GM23338 (cell line): ENCODE measurements at regions not wholly inside any gene's neighbourhood (a gene's known extent, or its start where the extent isn't known, plus 50 kb on each side); places are given as distances from the start of the nearest gene placed in this dataset.

Experiments
- ATAC-seq: fragments of 200-7000 bp; cut with Tn5 transposase; 3 replicates; pipeline ENCODE4 v1.9.1; 2020
- DNase-seq: peaks from one replicate; pipeline ENCODE4 v3.0.0-alpha.2; 2015; ENCODE audit warnings: low spot score
- H2AFZ ChIP-seq: fragments of 200-600 bp; sonication (generic); 2 replicates; pipeline ENCODE4 v1.8.0; 2016; ENCODE audit warnings: antibody characterized with exemption, mild to moderate bottlenecking, moderate library complexity
- H3F3A ChIP-seq: fragments of 200-600 bp; sonication (generic); replicated peaks from 2 replicates; pipeline ENCODE4 v1.8.0; 2017; ENCODE audit warnings: antibody characterized with exemption, mixed run types, low read depth
- H3K27ac ChIP-seq: fragments of 200-600 bp; sonication (generic); 2 replicates; pipeline ENCODE4 v1.6.1; 2016; ENCODE audit warnings: low read depth
- H3K27me3 ChIP-seq: fragments of 200-600 bp; sonication (generic); 2 replicates; pipeline ENCODE4 v1.8.0; 2016; ENCODE audit warnings: mild to moderate bottlenecking, mixed run types, moderate library complexity; ENCODE audit not compliant: insufficient read depth
- H3K36me3 ChIP-seq: fragments of 200-600 bp; sonication (generic); 2 replicates; pipeline ENCODE4 v1.8.0; 2016; ENCODE audit warnings: mild to moderate bottlenecking; ENCODE audit not compliant: insufficient read depth
- H3K4me1 ChIP-seq: fragments of 200-600 bp; sonication (generic); 2 replicates; pipeline ENCODE4 v1.8.0; 2016; ENCODE audit warnings: mild to moderate bottlenecking, moderate library complexity; ENCODE audit not compliant: insufficient read depth
- H3K4me2 ChIP-seq: fragments of 200-600 bp; sonication (generic); 2 replicates; pipeline ENCODE4 v1.7.1; 2017; ENCODE audit warnings: mixed run types
- H3K4me3 ChIP-seq: fragments of 200-600 bp; sonication (generic); 2 replicates; pipeline ENCODE4 v1.6.1; 2016; ENCODE audit warnings: mixed run types
- H3K79me2 ChIP-seq: fragments of 200-600 bp; sonication (generic); replicated peaks from 2 replicates; pipeline ENCODE4 v1.8.0; 2017; ENCODE audit warnings: mild to moderate bottlenecking; ENCODE audit not compliant: insufficient read depth
- H3K9me2 ChIP-seq: fragments of 200-600 bp; sonication (generic); 2 replicates; pipeline ENCODE4 v1.8.0; 2017; ENCODE audit not compliant: insufficient read depth
- H4K20me1 ChIP-seq: fragments of 200-600 bp; sonication (generic); replicated peaks from 2 replicates; pipeline ENCODE4 v1.8.0; 2017; ENCODE audit warnings: mild to moderate bottlenecking; ENCODE audit not compliant: insufficient read depth
- H3K27ac Mint-ChIP-seq: 2 replicates; pipeline ENCODE4 v1.8.0; 2020; ENCODE audit warnings: inconsistent platforms, mild to moderate bottlenecking, moderate library complexity, mixed read lengths
- H3K27me3 Mint-ChIP-seq: 3 replicates; pipeline ENCODE4 v1.8.0; 2022; ENCODE audit warnings: low read depth, mild to moderate bottlenecking, moderate library complexity, mixed read lengths, inconsistent platforms; ENCODE audit not compliant: insufficient read depth, poor library complexity
- H3K36me3 Mint-ChIP-seq: 3 replicates; pipeline ENCODE4 v1.8.0; 2021; ENCODE audit warnings: low read depth, mild to moderate bottlenecking, inconsistent platforms, moderate library complexity, mixed read lengths
- H3K4me1 Mint-ChIP-seq: 3 replicates; pipeline ENCODE4 v1.8.0; 2020; ENCODE audit warnings: mild to moderate bottlenecking, inconsistent platforms, mixed read lengths
- H3K4me3 Mint-ChIP-seq: 3 replicates; pipeline ENCODE4 v1.8.0; 2021; ENCODE audit warnings: moderate library complexity, mild to moderate bottlenecking, inconsistent platforms, mixed read lengths
- H3K9me3 Mint-ChIP-seq: 3 replicates; pipeline ENCODE4 v1.8.0; 2020; ENCODE audit warnings: moderate library complexity, mild to moderate bottlenecking, inconsistent platforms, mixed read lengths
- CREB1 ChIP-seq: fragments of 250-450 bp; sonication (Bioruptor Pico); IDR thresholded peaks from 2 replicates; pipeline ENCODE4 v1.5.0; 2020; ENCODE audit warnings: low read depth, mild to moderate bottlenecking, moderate library complexity
- CTCF ChIP-seq, 2 experiments: fragments of 200-600 bp in 1 of 2; sonication (generic) in 1 of 2; conservative IDR thresholded peaks; 2 replicates each; pipeline versions ENCODE4 v1.5.1 to v1.6.1; 2016 to 2017; ENCODE audit warnings: antibody characterized with exemption in 2 of 2, low read depth in 2 of 2, mild to moderate bottlenecking in 2 of 2, moderate library complexity in 1 of 2
- EZH2 ChIP-seq: fragments of 200-600 bp; sonication (generic); IDR thresholded peaks from one replicate; pipeline ENCODE4 v1.8.0; 2017; ENCODE audit warnings: antibody characterized with exemption, mild to moderate bottlenecking, low read depth; ENCODE audit not compliant: unreplicated experiment
- EZH2phosphoT487 ChIP-seq: fragments of 200-600 bp; sonication (generic); IDR thresholded peaks from one replicate; pipeline ENCODE4 v1.8.1; 2018; ENCODE audit warnings: antibody characterized with exemption; ENCODE audit not compliant: unreplicated experiment
- NANOG ChIP-seq: IDR thresholded peaks from 2 replicates; pipeline ENCODE4 v1.6.1; 2016; ENCODE audit warnings: antibody characterized with exemption, borderline replicate concordance
- POLR2AphosphoS5 ChIP-seq: IDR thresholded peaks from 2 replicates; pipeline ENCODE4 v1.6.1; 2016; ENCODE audit warnings: antibody characterized with exemption, low read depth
- REST ChIP-seq: IDR thresholded peaks from one replicate; pipeline ENCODE4 v1.6.1; 2018; ENCODE audit warnings: antibody characterized with exemption; ENCODE audit not compliant: unreplicated experiment
- STAT1 ChIP-seq: IDR thresholded peaks from one replicate; pipeline ENCODE4 v1.6.1; 2016; ENCODE audit warnings: antibody characterized with exemption; ENCODE audit not compliant: unreplicated experiment
- ZNF462 ChIP-seq: fragments of 250-450 bp; sonication (Bioruptor Pico); IDR thresholded peaks from 2 replicates; pipeline ENCODE4 v1.5.0; 2020; ENCODE audit warnings: mild to moderate bottlenecking, moderate library complexity

GRCh38 chr1:222325506-222325905, 222.4 kb downstream of the HHIPL2 start (continued):
- TF ChIP-seq ZNF462 (CRISPR knock-in tag) (no peak), STAT1 (no peak), REST (no peak), POLR2AphosphoS5 (no peak)

- Mint-ChIP-seq H3K4me3 (no peak overlapping the region), H3K4me1 (peaks cover 14% of the 10 kb centered on the region; the same call in 2 of the 3 replicates), H3K27ac (no peak overlapping the region), H3K36me3 (no peaks in the 10 kb centered on the region), H3K27me3 (peaks cover 2% of the 10 kb centered on the region), H3K9me3 (no peaks in the 10 kb centered on the region; the same call in 2 of the 3 replicates)
- Histone ChIP-seq H2AFZ (no peak overlapping the region), H3K27ac (no peak overlapping the region), H3K79me2 (no peaks in the 10 kb centered on the region), H3K4me2 (no peak overlapping the region), H4K20me1 (no peaks in the 10 kb centered on the region), H3K9me2 (peaks cover 12% of the 10 kb centered on the region), H3K27me3 (no peaks in the 10 kb centered on the region), H3F3A (no peaks in the 10 kb centered on the region), H3K36me3 (no peaks in the 10 kb centered on the region), H3K4me1 (no peaks in the 10 kb centered on the region), H3K4me3 (no peak overlapping the region)
- TF ChIP-seq EZH2phosphoT487 = no peak
- TF ChIP-seq CREB1 (CRISPR knock-in tag) = no peak
- no peak for TF ChIP-seq CTCF (conservative IDR thresholded peaks at IDR 0.05; ENCODE audit: low read depth in 2 of 2)
- no peak for TF ChIP-seq REST
- no peak for TF ChIP-seq NANOG
- TF ChIP-seq EZH2 = no peak
- no peak for TF ChIP-seq STAT1
- DNase-seq (no peak), ATAC-seq (no peak)
Measured at GRCh38 chr1:222314839-222315238, 233.1 kb downstream of the HHIPL2 start.
